Right renal pelvis (tissue), 4 donors: ENCODE measurements at regions not wholly inside any gene's neighbourhood (a gene's known extent, or its start where the extent isn't known, plus 50 kb on each side); places are given as distances from the start of the nearest gene placed in this dataset.
"Not testable (repeated sequence)": the region's sequence is repeated elsewhere in the genome, so short reads cannot be mapped to it uniquely, and the experiment has no call there.

Source experiments
- DNase-seq, 4 donors: peaks; one replicate each; pipeline ENCODE4 v3.0.0-alpha.2; 2013; ENCODE audit warnings: low read depth in 4 of 4, low spot score in 3 of 4, missing footprints in 1 of 4

GRCh38 chr3:75237053-75237452, 427.1 kb upstream of the FRG2C start:
- DNase-seq, result no peak

DNA sequence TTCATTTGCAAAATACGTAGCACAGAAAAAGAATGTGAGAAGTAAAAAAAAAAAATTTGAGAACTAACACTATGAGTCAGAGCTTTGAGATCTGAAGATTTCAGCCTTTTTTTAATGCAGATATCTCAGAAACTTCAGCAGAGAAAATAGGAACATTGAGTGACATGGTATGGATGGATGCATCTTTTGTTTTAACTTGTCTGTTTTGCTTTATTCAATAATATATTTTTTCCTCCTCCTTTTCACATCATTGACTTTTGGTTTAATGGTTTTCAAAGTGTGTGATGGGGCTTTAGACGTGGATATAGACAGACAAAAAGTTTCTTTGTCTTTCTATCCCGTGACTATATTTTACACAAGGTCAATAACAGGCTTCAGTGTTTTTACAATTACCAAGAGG, 426.7 kb upstream of the FRG2C start:
- no peak for DNase-seq

- not testable (repeated sequence) for DNase-seq
These were observed 422.7 kb upstream of the FRG2C start for GRCh38 chr3:75241226-75241962.

DNA sequence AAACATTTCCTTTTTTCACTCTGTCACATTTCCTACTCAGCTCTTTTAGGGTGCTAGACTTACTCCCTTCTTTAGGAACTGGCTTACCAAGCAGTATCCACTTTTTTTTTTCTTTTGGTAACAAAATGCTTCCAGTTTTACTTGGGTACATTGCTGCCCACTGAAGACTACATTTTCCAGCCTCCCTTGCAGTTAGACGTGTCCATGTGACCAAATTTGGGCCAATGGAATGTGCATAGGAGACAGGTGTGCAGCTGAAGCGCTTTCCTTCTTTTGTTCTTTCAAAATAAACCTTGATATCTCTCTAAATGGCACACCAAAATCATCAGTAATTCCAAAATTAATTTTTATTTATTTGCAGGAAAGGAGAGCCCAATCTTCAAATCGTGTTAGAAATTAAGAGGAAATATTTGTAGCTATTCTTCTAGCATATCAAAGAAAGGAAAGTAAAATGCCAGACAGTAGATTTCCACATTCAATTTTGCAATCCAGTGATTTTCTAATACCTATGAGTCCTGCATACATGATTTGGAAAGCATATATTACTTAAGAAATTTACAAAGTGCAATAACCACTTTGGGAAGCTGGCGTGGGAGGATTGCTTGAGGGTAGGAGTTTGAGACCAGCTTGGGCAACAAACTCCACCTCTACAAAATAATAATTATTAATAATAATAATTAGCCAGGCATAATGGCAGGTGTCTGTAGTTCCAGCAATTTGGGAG, 422.0 kb upstream of the FRG2C start:
- no peak for DNase-seq

DNA sequence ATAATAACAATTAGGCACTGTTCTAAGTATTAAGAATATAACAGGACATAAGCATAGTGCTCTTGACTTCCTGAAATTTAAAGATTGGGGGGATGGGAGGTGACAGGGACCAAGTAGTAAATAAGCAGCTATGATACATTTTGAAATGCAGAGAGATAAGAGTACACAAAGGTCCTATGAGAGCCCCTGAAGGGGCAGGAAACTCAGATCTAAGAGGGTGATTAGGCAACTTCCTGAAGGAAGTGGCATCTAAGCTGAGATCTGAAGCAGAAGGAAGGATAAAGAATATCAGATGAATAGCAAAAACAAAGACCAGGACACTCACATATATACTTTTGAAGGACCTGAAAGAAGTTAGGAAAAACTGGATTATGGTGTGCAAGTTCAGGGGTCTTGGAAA, 415.2 kb upstream of the FRG2C start:
- DNase-seq, result no peak

GRCh38 chr3:75254685-75255084, 409.4 kb upstream of the FRG2C start:
- no peak for DNase-seq

GRCh38 chr3:75258825-75259683, 405.1 kb upstream of the FRG2C start:
- DNase-seq, result not testable (repeated sequence)

DNA sequence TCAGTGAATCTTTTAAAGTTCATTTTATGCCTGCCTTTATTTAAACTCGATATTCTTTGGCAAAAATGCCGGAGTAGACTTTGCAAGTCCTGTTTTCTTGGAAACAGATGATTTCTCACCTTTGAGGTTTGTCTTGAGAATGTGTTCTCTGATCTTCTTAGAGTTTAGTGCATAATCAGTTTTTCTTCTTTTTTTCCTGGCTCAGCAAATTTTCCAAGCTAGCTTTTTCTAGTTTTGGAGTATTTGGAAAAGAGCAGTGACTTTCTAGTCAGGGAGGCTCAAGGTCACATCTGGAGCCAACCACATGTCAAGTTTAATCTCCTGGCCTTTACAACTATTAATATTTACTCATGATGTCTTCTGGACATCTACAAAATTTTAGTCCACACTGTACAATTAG, 403.2 kb upstream of the FRG2C start:
- not testable (repeated sequence) for DNase-seq

DNA sequence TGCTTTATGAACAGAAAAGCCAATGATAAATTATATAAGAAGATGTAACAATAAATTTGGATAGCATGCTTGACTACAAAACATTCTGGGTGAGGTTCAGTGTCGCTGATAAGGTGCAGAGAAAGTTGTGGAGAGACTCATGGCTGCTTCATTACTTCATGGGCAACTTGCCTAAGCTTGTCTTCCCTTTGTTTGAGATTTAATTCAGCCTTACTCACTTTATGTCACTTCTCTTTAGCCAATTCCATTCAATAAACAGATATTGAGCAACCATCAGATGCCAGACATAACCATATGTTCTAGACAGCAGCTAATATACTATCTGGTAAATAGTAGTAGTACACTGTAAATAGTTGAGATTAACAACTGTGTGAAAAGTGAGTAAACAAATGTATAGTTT, 401.5 kb upstream of the FRG2C start:
- DNase-seq, result no peak

DNA sequence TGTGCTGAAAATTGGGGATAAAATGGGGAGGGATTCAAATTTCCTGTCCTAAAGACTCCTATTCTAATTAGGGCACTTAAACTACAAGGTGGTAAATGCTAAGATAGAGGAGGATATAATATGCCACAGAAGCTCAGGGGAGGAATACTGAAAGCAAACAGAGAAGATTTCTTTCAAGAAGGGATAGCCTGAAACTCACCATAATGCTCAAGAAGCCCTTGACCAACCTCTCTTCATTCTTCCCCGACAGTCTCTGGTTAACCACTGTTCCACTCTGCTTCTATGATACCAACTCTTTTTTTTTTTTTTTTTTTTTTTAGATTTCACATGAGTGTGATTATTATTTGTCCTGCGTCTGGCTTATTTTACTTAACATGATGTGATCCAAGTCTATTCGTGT, 398.2 kb upstream of the FRG2C start:
- no peak for DNase-seq

GRCh38 chr3:75268576-75268975, 395.6 kb upstream of the FRG2C start:
- DNase-seq, result not testable (repeated sequence)

- DNase-seq, result not testable (repeated sequence)
These were observed 391.9 kb upstream of the FRG2C start for GRCh38 chr3:75272237-75272636.

- no peak for DNase-seq
These were observed 391.4 kb upstream of the FRG2C start for GRCh38 chr3:75272691-75273090.

- not testable (repeated sequence) for DNase-seq
These were observed 378.5 kb upstream of the FRG2C start for GRCh38 chr3:75285531-75286148.

DNA sequence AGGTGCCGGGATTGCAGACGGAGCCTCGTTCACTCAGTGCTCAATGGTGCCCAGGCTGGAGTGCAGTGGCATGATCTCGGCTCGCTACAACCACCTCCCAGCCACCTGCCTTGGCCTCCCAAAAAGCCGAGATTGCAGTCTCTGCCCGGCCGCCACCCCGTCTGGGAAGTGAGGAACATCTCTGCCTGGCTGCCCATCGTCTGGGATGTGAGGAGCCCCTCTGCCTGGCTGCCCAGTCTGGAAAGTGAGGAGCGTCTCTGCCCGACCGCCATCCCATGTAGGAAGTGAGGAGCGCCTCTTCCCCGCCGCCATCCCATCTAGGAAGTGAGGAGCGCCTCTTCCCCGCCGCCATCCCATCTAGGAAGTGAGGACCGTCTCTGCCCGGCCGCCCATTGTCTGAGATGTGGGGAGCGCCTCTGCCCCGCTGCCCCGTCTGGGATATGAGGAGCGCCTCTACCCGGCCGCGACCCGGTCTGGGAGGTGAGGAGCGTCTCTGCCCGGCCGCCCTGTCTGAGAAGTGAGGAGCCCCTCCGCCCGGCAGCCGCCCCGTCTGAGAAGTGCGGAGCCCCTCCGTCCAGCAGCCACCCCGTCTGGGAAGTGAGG, 375.1 kb upstream of the FRG2C start:
- not testable (repeated sequence) for DNase-seq

GRCh38 chr3:75294124-75294523, 370.0 kb upstream of the FRG2C start:
- peak in 2 of 4 donors; percentile 12 to 15 for DNase-seq

DNA sequence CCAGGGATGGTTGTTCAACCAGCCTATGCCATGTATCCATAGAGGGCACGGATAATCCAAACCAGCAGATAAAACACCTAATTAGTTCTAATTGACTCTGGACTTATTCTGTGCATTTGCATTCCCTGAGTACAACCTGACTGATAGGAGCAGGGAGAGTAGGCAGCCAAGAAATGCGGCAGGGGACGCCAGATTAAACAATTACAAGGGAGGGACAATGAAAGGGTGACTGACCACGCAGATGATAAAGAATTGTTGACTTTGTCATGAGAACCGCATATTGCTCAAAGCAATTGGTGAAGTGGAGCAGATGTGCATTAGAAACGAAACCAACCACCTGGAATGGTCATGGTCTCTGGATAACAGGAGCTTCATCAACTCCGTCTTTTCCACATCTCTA, 369.1 kb upstream of the FRG2C start:
- no peak for DNase-seq

- no peak for DNase-seq
These were observed 367.3 kb upstream of the FRG2C start for GRCh38 chr3:75296858-75297257.

- DNase-seq, result no peak
These were observed 363.5 kb upstream of the FRG2C start for GRCh38 chr3:75300606-75301005.

DNA sequence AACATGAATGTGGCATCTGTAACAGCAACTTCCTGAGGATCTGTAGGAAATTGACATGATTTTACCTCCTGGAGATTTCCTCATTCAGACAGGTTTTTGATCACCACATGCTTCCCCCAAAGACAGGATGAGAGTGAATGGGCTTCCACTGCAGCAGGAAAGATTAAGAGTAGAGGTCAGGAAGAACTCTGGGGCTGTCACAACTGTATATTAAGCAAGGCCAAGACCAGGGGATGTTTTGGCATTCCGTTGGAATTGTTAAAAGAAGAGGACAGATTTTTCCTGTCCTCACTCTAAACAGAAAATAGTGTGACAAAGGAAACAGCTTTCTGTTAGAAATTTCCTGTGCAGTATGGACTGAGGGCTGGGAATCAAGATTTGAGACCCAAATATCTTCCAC, 363.1 kb upstream of the FRG2C start:
- not testable (repeated sequence) for DNase-seq
